Nucleus accumbens (tissue), 56 donors: ENCODE measurements at regions not wholly inside any gene's neighbourhood (a gene's known extent, or its start where the extent isn't known, plus 50 kb on each side); places are given as distances from the start of the nearest gene placed in this dataset.

ENCODE experiments used
- DNase-seq, 56 donors: peaks; one replicate each; lab custom pipeline; 2025; lab: John Stamatoyannopoulos, UW

- DNase-seq, result no peak
Measured at GRCh38 chr16:86205521-86206245, 304.6 kb upstream of the FOXF1 start.

GRCh38 chr16:86207350-86207749 is 303.0 kb upstream of the FOXF1 start:
- DNase-seq, result no peak

GRCh38 chr16:86209202-86209601 is 301.1 kb upstream of the FOXF1 start:
- DNase-seq, result no peak

GRCh38 chr16:86210403-86211193 is 299.7 kb upstream of the FOXF1 start:
- DNase-seq, result no peak

GRCh38 chr16:86211265-86211664 is 299.1 kb upstream of the FOXF1 start:
- DNase-seq, result no peak

GRCh38 chr16:86211800-86212199 is 298.5 kb upstream of the FOXF1 start:
- no peak for DNase-seq

- peak in 1 of 56 donors; percentile 6 for DNase-seq
Measured at GRCh38 chr16:86212706-86213436, 297.5 kb upstream of the FOXF1 start.

- no peak for DNase-seq
Measured at GRCh38 chr16:86213437-86214205, 296.7 kb upstream of the FOXF1 start.

- DNase-seq, result peak in 1 of 56 donors; percentile 9
Measured at GRCh38 chr16:86214326-86215232, 295.7 kb upstream of the FOXF1 start.

- no peak for DNase-seq
Measured at GRCh38 chr16:86215233-86215978, 294.9 kb upstream of the FOXF1 start.

- DNase-seq, result peak in 1 of 56 donors; percentile 6
Measured at GRCh38 chr16:86215979-86216585, 294.2 kb upstream of the FOXF1 start.

GRCh38 chr16:86216591-86216990 is 293.7 kb upstream of the FOXF1 start:
- DNase-seq, result no peak

- DNase-seq, result no peak
Measured at GRCh38 chr16:86217001-86217890, 293.1 kb upstream of the FOXF1 start.

GRCh38 chr16:86217891-86218270 is 292.4 kb upstream of the FOXF1 start:
- no peak for DNase-seq

GRCh38 chr16:86218479-86219170 is 291.7 kb upstream of the FOXF1 start:
- no peak for DNase-seq

- DNase-seq, result no peak
Measured at GRCh38 chr16:86219655-86220445, 290.5 kb upstream of the FOXF1 start.
